Caco-2 (cell line): ENCODE measurements at regions not wholly inside any gene's neighbourhood (a gene's known extent, or its start where the extent isn't known, plus 50 kb on each side); places are given as distances from the start of the nearest gene placed in this dataset.

ENCODE experiments used
- BruUV-seq: library from RNA; stranded (reverse); fragments of 400-500 nt; replicated peaks from 2 replicates; lab custom pipeline; 2021; lab: Mats Ljungman, UMichigan
- CTCF ChIA-PET: fragments of 300-600 bp; sonication (Branson Sonifier 250); formaldehyde crosslinking; loops from one replicate; lab custom pipeline; 2022; ENCODE audit warnings: antibody characterized with exemption; lab: Charles Lee
- POLR2A ChIA-PET: fragments of 300-600 bp; sonication (Branson Sonifier 250); formaldehyde crosslinking; loops from one replicate; lab custom pipeline; 2022; ENCODE audit warnings: antibody characterized with exemption; lab: Charles Lee
- DNase-seq, 2 experiments: peaks; one replicate each; pipeline versions ENCODE4 v3.0.0 to v3.0.0-alpha.2; 2020 to 2022
- H3K27me3 ChIP-seq: replicated peaks from 2 replicates; pipeline ENCODE4 v1.6.0; 2011; ENCODE audit warnings: low read length; ENCODE audit not compliant: control insufficient read depth, insufficient read depth
- H3K36me3 ChIP-seq: 2 replicates; pipeline ENCODE4 v1.5.1; 2011; ENCODE audit warnings: low read length; ENCODE audit not compliant: control insufficient read depth, insufficient read depth
- H3K4me1 ChIP-seq: fragments of 250-450 bp; sonication (Bioruptor Pico); 2 replicates; pipeline ENCODE4 v1.5.1; 2020; ENCODE audit warnings: mild to moderate bottlenecking
- H3K4me3 ChIP-seq: 2 replicates; pipeline ENCODE4 v1.5.1; 2011; ENCODE audit warnings: low read depth, mild to moderate bottlenecking, control low read depth, low read length
- H3K9me3 ChIP-seq: fragments of 250-450 bp; sonication (Bioruptor Pico); 2 replicates; pipeline ENCODE4 v1.5.1; 2020; ENCODE audit warnings: mild to moderate bottlenecking, moderate library complexity
- H3K27ac Mint-ChIP-seq: one replicate; pipeline ENCODE4 v1.8.0; 2022; ENCODE audit warnings: mixed read lengths; ENCODE audit not compliant: unreplicated experiment
- H3K27me3 Mint-ChIP-seq: one replicate; pipeline ENCODE4 v1.8.0; 2022; ENCODE audit warnings: mixed read lengths; ENCODE audit not compliant: insufficient read depth, unreplicated experiment
- H3K36me3 Mint-ChIP-seq: one replicate; pipeline ENCODE4 v1.8.0; 2022; ENCODE audit warnings: mild to moderate bottlenecking, mixed read lengths; ENCODE audit not compliant: insufficient read depth, unreplicated experiment
- H3K4me1 Mint-ChIP-seq: one replicate; pipeline ENCODE4 v1.8.0; 2022; ENCODE audit warnings: low read depth, mixed read lengths; ENCODE audit not compliant: unreplicated experiment
- H3K4me3 Mint-ChIP-seq: one replicate; pipeline ENCODE4 v1.8.0; 2022; ENCODE audit warnings: mild to moderate bottlenecking, moderate library complexity, mixed read lengths; ENCODE audit not compliant: unreplicated experiment
- H3K9me3 Mint-ChIP-seq: one replicate; pipeline ENCODE4 v1.8.0; 2022; ENCODE audit warnings: mixed read lengths; ENCODE audit not compliant: unreplicated experiment
- intact Hi-C: fragments of 100-400 bp; cut with micrococcal nuclease; formaldehyde crosslinking; loops from one replicate; pipeline ENCODE4 v1.10.0; 2022; ENCODE audit not compliant: unreplicated experiment
- TF ChIP-seq, protein P1 (sequence below), 2 experiments: fragments of 200-600 bp in 1 of 2; IDR thresholded peaks; 1 replicate in 1 of 2; 2 replicates in 1 of 2; pipeline versions ENCODE4 v1.5.1 to v1.8.0; 2011 to 2022; ENCODE audit warnings: antibody characterized with exemption in 1 of 2, control low read depth in 1 of 2, inconsistent platforms in 1 of 2, low read depth in 1 of 2, low read length in 1 of 2, mild to moderate bottlenecking in 1 of 2, moderate library complexity in 1 of 2; ENCODE audit not compliant: insufficient read depth in 1 of 2, severe bottlenecking in 1 of 2, unreplicated experiment in 1 of 2

DNA sequence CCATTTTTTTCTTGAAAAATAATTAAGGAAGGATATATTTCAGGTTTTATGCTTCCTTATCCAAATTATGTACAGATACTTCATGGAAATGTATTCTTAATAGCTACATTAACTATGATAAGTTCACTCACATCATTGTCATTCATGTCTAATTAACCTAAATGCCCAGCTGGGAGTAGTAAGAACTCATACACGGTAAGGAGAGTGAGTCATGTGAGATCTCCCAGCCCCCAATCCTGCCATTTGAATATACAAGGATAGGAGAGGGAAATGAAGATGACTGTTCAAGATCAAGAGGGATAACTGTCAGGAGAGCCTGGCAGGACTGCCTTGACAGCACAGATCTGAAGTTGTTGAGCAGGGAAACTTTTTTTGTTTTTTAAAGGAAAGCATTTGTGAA, 343.4 kb upstream of the USP15 start:
- DNase-seq: no peak
- Histone ChIP-seq H3K27me3 (no peaks in the 10 kb centered on the region), H3K36me3 (no peaks in the 10 kb centered on the region), H3K4me3 (no peak overlapping the region), H3K4me1 (no peaks in the 10 kb centered on the region), H3K9me3 (no peaks in the 10 kb centered on the region)
- Mint-ChIP-seq H3K27me3 (peaks cover 6% of the 10 kb centered on the region), H3K4me3 (no peak overlapping the region), H3K27ac (no peak overlapping the region), H3K36me3 (no peaks in the 10 kb centered on the region), H3K9me3 (no peaks in the 10 kb centered on the region), H3K4me1 (no peaks in the 10 kb centered on the region)
- POLR2A ChIA-PET: no interaction called here
- TF ChIP-seq, protein P1, sequence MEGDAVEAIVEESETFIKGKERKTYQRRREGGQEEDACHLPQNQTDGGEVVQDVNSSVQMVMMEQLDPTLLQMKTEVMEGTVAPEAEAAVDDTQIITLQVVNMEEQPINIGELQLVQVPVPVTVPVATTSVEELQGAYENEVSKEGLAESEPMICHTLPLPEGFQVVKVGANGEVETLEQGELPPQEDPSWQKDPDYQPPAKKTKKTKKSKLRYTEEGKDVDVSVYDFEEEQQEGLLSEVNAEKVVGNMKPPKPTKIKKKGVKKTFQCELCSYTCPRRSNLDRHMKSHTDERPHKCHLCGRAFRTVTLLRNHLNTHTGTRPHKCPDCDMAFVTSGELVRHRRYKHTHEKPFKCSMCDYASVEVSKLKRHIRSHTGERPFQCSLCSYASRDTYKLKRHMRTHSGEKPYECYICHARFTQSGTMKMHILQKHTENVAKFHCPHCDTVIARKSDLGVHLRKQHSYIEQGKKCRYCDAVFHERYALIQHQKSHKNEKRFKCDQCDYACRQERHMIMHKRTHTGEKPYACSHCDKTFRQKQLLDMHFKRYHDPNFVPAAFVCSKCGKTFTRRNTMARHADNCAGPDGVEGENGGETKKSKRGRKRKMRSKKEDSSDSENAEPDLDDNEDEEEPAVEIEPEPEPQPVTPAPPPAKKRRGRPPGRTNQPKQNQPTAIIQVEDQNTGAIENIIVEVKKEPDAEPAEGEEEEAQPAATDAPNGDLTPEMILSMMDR (IDR thresholded peaks at IDR 0.05; ENCODE audit: insufficient read depth in 1 of 2, low read depth in 1 of 2, low read length in 1 of 2, severe bottlenecking in 1 of 2, unreplicated experiment in 1 of 2): no peak
- intact Hi-C loops: no loop called here
- BruUV-seq: no TSS peak
- CTCF ChIA-PET: no interaction called here

DNA sequence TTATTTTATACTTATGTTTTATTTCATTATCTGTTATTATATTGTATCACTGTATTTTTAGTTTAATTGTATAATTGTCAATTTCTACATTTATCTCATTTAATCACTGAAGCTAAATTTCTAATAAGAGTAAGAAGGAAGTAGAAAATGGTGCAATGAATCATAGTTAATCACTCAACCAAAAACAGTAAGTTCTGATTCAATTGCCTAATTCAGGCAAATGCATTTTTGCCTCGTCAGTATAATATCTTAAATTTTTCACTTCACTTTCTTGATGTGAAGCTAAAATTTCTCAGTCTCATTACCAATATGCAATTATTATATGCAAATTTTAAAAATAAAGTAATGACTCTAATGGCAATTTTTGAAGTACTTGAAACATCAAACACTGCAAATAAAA, 340.5 kb upstream of the USP15 start:
- Histone ChIP-seq H3K27me3 (no peaks in the 10 kb centered on the region), H3K9me3 (no peaks in the 10 kb centered on the region), H3K4me3 (no peak overlapping the region), H3K4me1 (no peaks in the 10 kb centered on the region), H3K36me3 (no peaks in the 10 kb centered on the region)
- H3K27ac Mint-ChIP-seq: no peak overlapping the region
- peaks cover 15% of the 10 kb centered on the region for H3K27me3 Mint-ChIP-seq
- no peaks in the 10 kb centered on the region for H3K9me3 Mint-ChIP-seq
- BruUV-seq: no TSS peak
- no peak overlapping the region for H3K4me3 Mint-ChIP-seq
- intact Hi-C loops: no loop called here
- no peak for DNase-seq
- TF ChIP-seq, protein P1 (IDR thresholded peaks at IDR 0.05; ENCODE audit: insufficient read depth in 1 of 2, low read depth in 1 of 2, low read length in 1 of 2, severe bottlenecking in 1 of 2, unreplicated experiment in 1 of 2): no peak
- no peaks in the 10 kb centered on the region for H3K4me1 Mint-ChIP-seq
- no peaks in the 10 kb centered on the region for H3K36me3 Mint-ChIP-seq
- ChIA-PET POLR2A (no interaction called here), CTCF (no interaction called here)

DNA sequence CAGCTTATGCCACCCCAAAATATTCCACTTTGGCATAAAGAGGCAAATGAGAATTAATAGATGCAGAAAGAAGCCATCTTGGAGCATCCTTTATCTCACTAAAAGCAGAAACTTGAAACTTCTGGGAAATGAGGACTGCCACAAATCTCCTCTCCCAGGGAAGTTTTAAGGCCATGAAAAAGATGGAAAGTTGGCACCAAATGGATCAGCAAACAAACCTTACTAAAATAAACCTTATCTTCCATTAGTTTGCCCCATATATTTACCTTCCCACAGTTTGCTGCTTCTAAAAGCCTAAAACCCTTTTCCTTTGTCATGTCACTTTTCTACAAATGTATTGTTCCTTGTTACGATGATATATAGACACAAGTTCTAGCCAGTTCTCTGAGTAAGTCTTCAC, 340.0 kb upstream of the USP15 start:
- Mint-ChIP-seq H3K4me1 (no peaks in the 10 kb centered on the region), H3K27me3 (peaks cover 16% of the 10 kb centered on the region), H3K27ac (no peak overlapping the region), H3K4me3 (no peak overlapping the region), H3K36me3 (no peaks in the 10 kb centered on the region), H3K9me3 (peaks cover 2% of the 10 kb centered on the region)
- ChIA-PET CTCF (no interaction called here), POLR2A (no interaction called here)
- Histone ChIP-seq H3K4me1 (no peaks in the 10 kb centered on the region), H3K36me3 (no peaks in the 10 kb centered on the region), H3K27me3 (no peaks in the 10 kb centered on the region), H3K4me3 (no peak overlapping the region), H3K9me3 (no peaks in the 10 kb centered on the region)
- DNase-seq: no peak
- intact Hi-C loops: no loop called here
- no TSS peak for BruUV-seq
- TF ChIP-seq, protein P1 (IDR thresholded peaks at IDR 0.05; ENCODE audit: insufficient read depth in 1 of 2, low read depth in 1 of 2, low read length in 1 of 2, severe bottlenecking in 1 of 2, unreplicated experiment in 1 of 2): no peak
